HG02885 (cell line): ENCODE measurements at regions not wholly inside any gene's neighbourhood (a gene's known extent, or its start where the extent isn't known, plus 50 kb on each side); places are given as distances from the start of the nearest gene placed in this dataset.
"Not testable (repeated sequence)": the region's sequence is repeated elsewhere in the genome, so short reads cannot be mapped to it uniquely, and the experiment has no call there.

ENCODE experiments used
- ATAC-seq: cut with Tn5 transposase; IDR thresholded peaks from one replicate; pipeline ENCODE4 v1.9.1; 2021; ENCODE audit warnings: mild to moderate bottlenecking; ENCODE audit not compliant: unreplicated experiment, poor library complexity

- ATAC-seq = no peak
Observed at GRCh38 chr12:105479710-105480109, 149.2 kb downstream of the C12orf75 start.

GRCh38 chr12:105480162-105480561 is 149.7 kb downstream of the C12orf75 start:
- no peak for ATAC-seq

DNA sequence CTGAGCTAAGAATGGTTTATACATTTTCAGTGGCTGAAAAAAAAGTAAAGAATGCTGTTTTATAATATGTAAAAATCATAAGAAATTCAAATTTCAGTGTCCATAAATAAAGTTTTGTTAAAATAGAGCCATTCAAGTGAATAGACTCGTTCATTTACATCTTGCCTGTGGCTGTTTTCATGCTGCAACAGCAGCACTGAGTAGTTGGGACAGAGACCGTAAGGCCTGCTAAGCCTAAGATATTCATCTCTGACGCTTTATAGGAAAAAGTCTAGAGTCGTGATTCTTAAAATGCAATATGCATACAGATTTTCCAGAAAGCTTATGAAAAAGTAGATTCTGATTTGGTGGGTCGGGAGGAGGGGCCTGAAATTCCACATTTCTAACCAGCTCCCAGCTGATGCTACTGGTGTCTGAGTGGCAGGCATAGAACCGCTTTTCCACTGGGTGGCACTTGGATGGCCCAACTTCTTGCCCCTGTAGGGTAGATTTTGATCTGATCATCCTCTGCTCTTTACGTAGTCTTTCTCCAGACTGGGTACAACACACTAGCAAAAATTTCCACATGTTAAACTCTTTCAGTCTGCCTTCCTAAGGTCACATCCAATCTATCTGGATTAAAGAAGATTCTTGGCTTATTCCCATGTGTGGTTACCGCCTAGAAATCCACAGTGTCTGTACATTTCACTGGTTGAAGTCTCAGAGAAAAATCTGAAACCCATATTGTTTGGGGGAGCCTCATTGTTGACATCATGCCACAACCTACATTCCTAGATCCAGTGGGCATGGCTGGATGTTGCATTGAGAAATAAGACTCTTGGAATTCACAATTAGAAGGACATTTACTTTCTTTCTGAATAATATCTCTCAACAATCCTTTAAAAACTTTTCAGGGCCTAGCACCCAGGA is 151.2 kb downstream of the C12orf75 start:
- ATAC-seq = no peak

GRCh38 chr12:105482951-105483350 is 152.5 kb downstream of the C12orf75 start:
- no peak for ATAC-seq

- no peak for ATAC-seq
Observed at GRCh38 chr12:105483691-105484090, 153.2 kb downstream of the C12orf75 start.

GRCh38 chr12:105485321-105485910 is 154.9 kb downstream of the C12orf75 start:
- ATAC-seq = no peak

DNA sequence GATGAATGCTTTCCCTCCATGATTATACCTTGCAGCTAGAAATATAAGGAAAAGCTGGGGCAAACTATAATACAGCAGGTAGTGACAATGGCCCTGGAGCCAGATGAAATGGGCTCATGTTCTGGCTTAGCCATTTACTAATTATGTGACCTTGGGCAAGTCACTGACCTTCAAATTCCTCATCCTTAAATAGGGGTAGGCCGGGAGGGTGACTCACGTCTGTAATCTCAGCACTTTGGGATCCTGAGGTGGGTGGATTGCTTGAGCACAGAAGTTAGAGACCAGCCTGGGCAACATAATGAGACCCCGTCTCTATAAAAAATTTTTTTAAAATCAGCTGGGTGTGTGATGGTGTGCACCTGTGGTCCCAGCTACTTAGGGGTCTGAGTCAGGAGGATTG is 155.4 kb downstream of the C12orf75 start:
- ATAC-seq = no peak

DNA sequence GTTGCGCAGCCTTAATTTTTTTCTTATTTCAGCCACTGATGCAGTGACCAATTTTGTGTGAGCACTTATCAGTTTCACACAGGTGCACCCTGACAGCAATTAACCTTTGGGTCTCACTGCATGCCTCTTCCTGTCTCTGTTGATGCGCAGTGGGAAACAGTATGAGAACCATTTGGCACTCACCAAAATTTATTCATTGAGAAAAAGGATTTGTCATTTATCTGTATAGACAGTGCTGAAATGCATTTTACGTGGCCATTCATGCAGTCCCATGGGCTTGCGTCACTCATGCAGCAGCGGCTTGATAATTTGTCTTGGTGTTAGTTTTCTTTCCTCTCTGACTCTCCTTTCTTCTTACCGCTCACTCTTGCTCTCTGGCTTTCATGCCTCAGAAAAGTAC is 157.5 kb downstream of the C12orf75 start:
- no peak for ATAC-seq

DNA sequence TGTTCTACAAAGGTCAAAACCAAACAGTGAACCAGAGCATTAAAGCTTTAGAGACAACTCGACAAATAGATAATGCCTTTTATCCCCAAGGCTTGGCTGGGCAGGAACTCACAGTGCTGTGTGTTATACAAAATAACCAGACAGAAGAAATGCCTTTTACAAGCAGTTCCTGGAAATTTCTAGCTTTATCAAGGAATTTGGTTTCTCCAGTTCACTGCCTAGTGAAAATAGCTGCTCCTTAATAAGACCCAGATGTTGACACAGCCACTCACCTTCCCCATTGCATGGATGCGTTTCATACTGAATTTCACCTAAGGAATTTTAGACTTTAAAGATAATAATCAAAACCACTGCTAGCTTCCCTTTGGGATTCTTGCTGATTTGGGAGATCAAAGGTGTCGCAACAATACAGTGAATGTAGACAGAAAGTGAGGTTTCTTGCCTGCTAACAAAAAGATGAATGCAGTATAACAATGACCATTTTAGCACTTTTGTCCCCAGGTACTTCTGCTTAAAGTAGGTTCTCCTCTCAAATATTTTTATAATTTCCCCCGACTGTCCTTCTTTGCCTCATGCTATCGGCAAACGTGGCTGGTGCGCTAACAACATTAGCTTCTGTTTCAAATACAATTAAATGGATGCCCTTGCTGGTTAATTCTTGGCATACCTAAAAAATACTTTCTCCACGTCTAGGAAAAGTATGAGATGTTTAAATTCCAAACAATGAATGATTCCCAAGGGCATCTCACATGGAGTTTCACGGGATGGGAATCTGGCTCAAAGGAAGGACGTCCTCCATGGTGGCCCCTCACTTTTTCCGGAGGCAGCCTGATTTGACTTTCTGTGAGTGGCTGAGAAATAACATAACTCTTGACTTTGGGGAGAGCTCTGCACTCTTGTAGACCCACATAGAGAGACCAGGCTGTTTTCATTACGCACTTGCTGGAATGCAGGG is 162.4 kb downstream of the C12orf75 start:
- ATAC-seq = no peak

GRCh38 chr12:105499205-105499604 is 168.7 kb downstream of the C12orf75 start:
- no peak for ATAC-seq

- not testable (repeated sequence) for ATAC-seq
Observed at GRCh38 chr12:105500676-105501075, 170.2 kb downstream of the C12orf75 start.

- no peak for ATAC-seq
Observed at GRCh38 chr12:105502426-105502930, 172.0 kb downstream of the C12orf75 start.

DNA sequence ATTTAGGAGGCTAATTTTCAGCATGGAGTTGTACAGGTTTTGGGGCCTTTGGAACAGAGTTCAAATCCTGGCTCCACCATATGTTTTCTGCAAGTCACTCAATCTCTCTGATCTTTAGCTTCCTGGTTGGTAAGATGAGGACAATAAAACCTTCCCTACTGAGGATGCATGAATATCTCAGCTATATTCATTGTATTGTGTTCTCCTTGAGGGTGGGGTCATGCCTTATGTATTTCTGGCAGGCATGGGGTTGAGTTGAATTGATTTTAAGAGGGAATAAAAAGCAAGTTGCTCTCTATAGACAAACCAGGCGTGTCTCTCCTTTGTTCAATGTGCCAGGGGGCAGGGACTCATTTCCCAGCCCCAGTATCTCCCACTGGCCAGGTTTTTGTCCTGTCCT is 173.1 kb downstream of the C12orf75 start:
- ATAC-seq = no peak

GRCh38 chr12:105504286-105504685 is 173.8 kb downstream of the C12orf75 start:
- ATAC-seq = no peak

GRCh38 chr12:105506678-105507310 is 176.3 kb downstream of the C12orf75 start:
- ATAC-seq = no peak

- no peak for ATAC-seq
Observed at GRCh38 chr12:105507311-105508038, 177.0 kb downstream of the C12orf75 start.

- ATAC-seq = no peak
Observed at GRCh38 chr12:105508096-105508495, 177.6 kb downstream of the C12orf75 start.

- no peak for ATAC-seq
Observed at GRCh38 chr12:105510526-105510925, 180.0 kb downstream of the C12orf75 start.

- ATAC-seq = not testable (repeated sequence)
Observed at GRCh38 chr12:105512861-105513260, 182.4 kb downstream of the C12orf75 start.
